ENCODE measurements at regions not wholly inside any gene's neighbourhood (a gene's known extent, or its start where the extent isn't known, plus 50 kb on each side); places are given as distances from the start of the nearest gene placed in this dataset.

DNA sequence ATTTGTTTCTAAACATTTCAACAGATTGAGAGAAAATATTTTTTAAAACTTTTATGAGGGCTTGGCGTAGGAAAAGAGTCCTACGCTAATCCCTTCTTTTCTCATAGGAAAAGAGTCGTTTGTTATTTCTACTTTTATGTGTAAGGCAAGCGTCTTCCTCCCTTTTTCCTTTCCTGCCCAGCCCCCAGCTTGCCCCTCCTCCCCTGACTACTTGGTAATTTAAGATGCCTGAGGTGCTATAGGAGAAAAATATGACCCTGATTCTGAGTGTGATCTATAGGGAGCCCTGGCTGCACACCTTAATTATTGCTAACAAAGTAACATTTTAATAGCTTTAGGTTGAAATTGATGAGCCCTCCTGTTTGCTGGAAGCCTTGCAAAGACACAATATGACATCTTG lies 373.6 kb downstream of the PBX1 start:
- no peak for DNase-seq

GRCh38 chr1:164930833-164931232 lies 371.8 kb downstream of the PBX1 start:
- DNase-seq: no peak

DNA sequence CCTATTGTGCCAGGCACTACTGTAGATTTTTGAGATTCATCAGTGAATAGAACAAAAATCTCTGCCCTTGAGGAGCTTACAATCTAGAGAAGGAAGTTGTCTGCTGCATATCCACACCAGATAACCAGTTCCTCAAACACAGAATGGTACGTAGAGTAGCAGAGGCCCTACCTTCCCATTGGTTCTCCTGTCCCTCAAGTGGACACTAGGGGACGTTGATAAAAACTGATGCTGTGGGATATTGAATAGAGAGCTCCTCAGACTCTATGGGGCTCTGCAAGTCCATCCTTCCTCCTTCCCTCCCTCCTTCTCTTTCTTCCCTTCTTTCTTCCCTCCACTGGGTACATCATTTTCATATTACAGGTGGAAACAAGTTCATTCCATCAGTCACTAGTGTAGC lies 371.3 kb downstream of the PBX1 start:
- DNase-seq: no peak

DNA sequence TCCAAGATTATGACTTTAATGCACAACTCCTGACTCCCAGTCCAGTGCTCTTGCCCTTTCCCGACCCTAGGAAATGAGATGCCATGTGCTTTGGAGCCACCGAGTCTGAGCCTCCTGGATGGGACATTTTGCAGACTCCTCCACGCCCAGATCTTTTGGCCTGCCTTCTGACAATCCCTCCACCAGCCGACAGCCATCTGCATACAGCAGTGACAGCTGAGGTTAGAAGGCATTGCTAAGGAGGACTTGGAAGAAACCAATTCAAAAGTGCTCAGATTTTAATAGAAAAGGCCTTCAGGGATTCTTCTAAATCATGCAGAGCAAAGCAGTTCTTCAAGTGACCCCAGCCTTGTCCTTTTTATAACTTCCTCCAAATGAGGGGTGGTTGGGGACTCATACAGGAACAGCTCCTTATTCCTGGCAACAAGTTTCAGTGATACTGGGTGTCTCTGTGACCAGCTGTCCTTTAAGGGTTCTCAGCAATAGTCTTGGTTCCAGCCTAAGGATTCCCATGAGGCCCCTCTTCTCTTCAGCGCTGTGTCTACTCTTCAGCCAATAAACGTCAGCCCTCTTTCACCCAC lies 369.3 kb downstream of the PBX1 start:
- DNase-seq: no peak

DNA sequence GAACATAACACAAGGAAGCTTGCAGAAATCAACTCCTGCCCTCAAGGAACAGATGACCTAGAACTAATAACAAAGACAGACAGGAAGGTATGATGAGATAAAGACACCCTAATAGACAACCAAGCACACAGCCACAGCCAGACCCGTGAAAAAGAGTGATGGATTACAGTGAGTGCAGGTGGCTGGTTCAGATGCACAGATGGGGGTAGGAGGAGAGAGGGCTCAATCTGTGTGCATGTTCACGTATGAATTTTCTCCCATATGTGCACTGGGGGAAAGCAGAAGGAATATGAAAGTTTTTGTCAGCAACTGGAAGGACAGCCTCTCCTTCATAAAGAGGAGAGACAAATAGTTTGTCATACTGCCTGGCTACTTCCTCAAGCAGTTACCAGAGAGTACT lies 367.1 kb downstream of the PBX1 start:
- DNase-seq: no peak

DNA sequence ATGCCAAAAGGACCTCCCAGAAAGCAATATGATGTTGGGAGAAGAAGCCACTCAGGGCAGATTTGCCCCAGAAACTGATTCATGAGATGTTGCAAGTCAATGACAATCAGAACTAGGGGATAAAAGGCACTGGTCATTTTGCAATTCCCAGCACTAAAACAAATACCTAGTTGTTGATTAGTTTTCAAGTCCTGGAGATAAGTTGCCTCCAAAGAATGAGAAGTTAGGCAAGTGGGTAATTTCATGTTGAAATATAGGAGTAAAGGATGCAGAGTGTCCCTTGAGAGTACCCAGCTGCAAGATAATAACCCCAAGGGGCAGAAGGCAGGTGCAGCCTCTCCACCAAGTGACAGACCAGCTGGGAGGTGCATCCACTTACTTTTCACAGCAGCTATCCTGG lies 363.6 kb downstream of the PBX1 start:
- DNase-seq: no peak

DNA sequence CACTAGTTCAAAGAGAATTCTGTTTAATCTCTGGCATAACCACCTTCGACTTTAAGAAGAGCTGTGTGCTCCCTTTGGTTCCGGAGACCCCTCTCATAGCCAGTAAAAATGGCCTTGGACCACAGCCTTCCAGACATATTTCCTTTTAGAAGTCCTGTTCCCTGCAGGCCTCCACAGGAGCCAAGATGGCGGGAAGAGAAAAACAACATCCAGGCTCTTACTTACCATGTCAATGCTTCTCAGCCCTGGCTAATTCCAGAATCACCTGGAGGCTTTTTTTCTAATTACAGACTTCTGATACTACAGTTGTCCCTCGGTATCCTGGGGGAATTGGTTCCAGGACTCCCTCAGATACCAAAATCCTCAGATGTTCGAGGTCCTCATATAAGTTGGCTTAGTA lies 362.5 kb downstream of the PBX1 start:
- no peak for DNase-seq

DNA sequence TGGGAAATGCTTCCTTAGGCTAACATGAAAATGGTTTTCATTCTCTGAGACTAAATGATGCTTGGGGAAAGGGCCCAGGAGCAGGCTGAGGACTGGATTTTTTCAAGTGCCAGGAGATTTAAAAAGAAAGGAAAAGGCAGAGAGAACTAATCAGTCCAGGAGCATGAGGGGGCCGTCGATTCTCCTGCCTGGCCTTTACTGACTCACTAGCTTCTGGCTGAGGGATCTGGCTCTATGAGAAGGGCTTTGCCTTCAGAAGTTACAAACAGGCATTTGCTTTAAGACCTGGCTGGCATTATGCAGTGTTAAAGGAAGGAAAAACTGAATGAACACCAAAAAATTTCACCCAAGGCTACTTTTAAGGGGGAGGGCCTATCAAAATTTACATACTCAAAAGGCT lies 359.2 kb downstream of the PBX1 start:
- DNase-seq: no peak

DNA sequence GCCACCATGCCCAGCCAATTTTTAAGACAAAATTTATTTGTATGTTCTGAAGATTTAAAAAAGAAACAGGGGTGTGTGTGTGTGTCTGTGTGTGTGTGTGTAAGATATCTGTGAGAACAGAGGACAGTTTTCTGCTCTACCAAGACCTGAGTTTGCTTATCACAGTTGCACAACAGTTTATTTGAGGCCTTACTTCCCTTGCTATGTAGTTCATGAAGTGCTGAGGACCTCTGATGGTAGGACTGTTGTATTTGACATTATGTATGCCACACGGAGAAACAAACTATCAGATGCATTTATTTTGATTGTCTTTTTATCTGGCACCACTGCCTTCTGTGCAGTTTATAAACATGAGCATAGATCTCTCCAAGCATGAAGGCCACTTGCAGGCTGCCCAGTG lies 355.2 kb downstream of the PBX1 start:
- DNase-seq: no peak

GRCh38 chr1:164912290-164912689 lies 353.3 kb downstream of the PBX1 start:
- no peak for DNase-seq

DNA sequence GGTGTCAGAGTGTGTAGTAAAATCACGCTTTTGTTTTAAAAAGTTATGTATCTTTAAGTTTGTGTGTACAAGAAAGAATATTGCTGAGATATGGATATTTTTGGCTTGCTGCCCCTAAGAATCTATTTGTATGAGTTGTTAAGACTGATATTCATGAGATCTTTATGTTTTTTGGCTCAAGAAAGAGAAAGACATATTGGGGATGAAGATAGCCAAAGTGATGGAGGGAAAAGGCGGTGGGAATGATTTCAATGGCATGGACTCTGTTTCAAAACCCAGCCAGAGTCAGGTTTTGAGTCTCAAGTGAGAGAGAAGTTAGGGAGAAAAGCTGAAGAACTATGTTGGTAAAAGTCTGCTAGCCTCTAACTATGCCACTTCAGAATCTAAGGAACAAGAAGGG lies 351.7 kb downstream of the PBX1 start:
- DNase-seq: no peak

- DNase-seq: no peak
Observed at GRCh38 chr1:164907666-164908065, 348.7 kb downstream of the PBX1 start.

GRCh38 chr1:164905869-164906268 lies 346.9 kb downstream of the PBX1 start:
- DNase-seq: no peak

DNA sequence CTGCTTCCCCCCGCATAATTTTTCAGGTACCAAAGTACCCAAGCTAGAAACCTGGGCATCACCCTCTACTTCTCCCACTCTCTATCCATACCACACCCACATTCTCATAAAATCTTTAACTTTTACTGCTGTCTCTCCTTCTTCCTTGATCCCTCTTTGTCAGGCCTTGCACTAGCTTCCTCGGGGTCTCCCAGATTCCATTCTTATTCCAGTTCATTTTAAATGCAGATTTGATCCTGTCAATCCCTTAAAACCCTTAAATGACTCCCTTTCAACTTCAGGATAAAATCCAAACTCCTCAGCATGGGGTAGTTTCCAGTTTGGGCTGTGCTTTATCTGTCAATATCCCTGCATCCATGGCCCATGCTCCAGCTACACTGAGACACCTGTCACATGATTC lies 343.5 kb downstream of the PBX1 start:
- no peak for DNase-seq

Measured in CD4-positive, alpha-beta T cell treated with Interferon alpha-2 for 1 hour (primary cell).